ENCODE measurements at regions not wholly inside any gene's neighbourhood (a gene's known extent, or its start where the extent isn't known, plus 50 kb on each side); places are given as distances from the start of the nearest gene placed in this dataset.

DNA sequence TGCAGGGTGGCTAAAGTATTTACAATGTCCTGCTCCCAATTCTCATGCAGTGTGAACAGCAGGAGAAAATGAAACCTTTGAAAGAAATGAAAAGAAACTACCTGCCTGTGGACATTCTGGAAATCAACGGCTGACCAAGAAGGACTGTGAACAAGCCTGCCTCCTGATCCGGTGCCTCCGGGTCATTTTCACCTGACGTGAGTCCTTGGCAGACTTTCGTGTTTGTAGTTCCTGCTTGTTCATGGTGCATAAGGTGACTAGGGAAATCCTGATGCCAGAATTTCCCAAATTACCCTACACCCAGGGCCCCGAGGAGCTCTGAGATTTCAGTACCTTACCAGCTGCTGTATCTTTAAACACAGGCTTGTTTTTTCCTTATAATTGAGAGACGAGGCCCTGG lies 317.5 kb downstream of the TLE1 start:
- Histone ChIP-seq H3K36me3 (ENCODE audit: control insufficient read depth, insufficient read depth, low read length) (no peaks in the 10 kb centered on the region), H3K4me3 (ENCODE audit: low read depth, low read length) (no peak overlapping the region), H3K9ac (ENCODE audit: low read depth, low read length) (no peak overlapping the region), H3K4me1 (ENCODE audit: control insufficient read depth, insufficient read depth, low read length) (peaks cover 2% of the 10 kb centered on the region), H3K27me3 (ENCODE audit: control insufficient read depth, insufficient read depth, low read length) (no peaks in the 10 kb centered on the region), H3K9me3 (ENCODE audit: control insufficient read depth, insufficient read depth, low read length) (no peaks in the 10 kb centered on the region)

DNA sequence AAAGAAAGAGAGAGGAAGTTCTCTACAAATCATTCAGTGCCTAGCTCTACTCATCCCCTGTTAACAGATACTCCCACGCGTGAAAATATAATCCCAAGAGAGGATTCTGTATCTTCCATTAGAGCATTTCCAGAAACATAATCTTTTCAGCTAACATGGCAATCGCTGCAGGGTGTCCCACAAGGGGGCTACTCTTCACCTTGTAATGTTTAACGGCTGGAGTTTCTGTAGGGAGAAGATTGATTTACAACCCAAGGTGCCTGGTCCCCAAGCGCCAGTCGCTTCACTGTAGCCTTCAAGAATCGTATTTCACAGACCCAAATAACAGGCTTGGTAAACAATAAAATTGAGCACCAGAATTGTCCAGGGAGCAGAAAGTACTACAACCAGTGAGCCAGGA lies 318.7 kb downstream of the TLE1 start:
- no peak overlapping the region for H3K4me3 ChIP-seq (ENCODE audit: low read depth, low read length)
- no peaks in the 10 kb centered on the region for H3K36me3 ChIP-seq (ENCODE audit: control insufficient read depth, insufficient read depth, low read length)
- H3K9me3 ChIP-seq (ENCODE audit: control insufficient read depth, insufficient read depth, low read length), result no peaks in the 10 kb centered on the region
- H3K27me3 ChIP-seq (ENCODE audit: control insufficient read depth, insufficient read depth, low read length), result no peaks in the 10 kb centered on the region
- H3K4me1 ChIP-seq (ENCODE audit: control insufficient read depth, insufficient read depth, low read length), result peaks cover 2% of the 10 kb centered on the region
- H3K9ac ChIP-seq (ENCODE audit: low read depth, low read length), result no peak overlapping the region

DNA sequence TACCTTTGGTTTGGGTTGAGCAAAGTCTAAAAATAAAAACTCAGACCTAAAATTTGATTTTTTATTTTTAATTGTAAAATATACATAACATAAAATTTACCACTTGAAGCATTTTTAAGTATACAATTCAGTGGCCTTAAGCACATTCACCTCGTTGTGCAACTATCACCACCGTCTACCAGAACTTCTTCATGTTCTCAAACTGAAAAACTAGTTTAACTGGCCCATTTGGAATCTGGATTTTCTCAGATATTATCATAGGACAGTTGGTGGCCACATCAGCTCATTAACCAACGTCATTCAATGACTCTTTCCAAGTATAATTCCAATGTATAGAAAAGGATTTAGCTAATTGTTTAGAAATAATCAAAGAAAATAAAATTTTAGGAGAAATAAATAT lies 319.3 kb downstream of the TLE1 start:
- no peaks in the 10 kb centered on the region for H3K27me3 ChIP-seq (ENCODE audit: control insufficient read depth, insufficient read depth, low read length)
- peaks cover 2% of the 10 kb centered on the region for H3K4me1 ChIP-seq (ENCODE audit: control insufficient read depth, insufficient read depth, low read length)
- no peaks in the 10 kb centered on the region for H3K36me3 ChIP-seq (ENCODE audit: control insufficient read depth, insufficient read depth, low read length)
- no peaks in the 10 kb centered on the region for H3K9me3 ChIP-seq (ENCODE audit: control insufficient read depth, insufficient read depth, low read length)
- no peak overlapping the region for H3K9ac ChIP-seq (ENCODE audit: low read depth, low read length)
- no peak overlapping the region for H3K4me3 ChIP-seq (ENCODE audit: low read depth, low read length)

DNA sequence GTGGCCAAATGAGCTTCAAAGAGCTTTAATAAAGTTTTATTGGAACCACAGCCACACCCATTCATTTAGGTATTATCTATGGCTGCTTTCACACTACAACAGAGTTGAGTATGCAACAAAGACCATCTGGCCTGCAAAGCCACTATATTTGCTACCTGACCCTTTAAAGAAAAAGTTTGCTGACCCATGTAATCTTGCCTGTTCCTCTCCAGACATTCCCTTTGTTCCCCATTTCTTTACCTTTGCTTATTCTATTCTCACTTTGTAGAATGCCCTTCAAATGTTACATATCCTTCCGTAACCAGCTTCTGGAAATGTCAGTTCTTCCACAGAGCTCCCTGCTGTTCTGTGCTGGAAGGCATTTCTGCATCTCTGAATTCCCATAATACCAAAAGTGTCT lies 320.2 kb downstream of the TLE1 start:
- Histone ChIP-seq H3K9me3 (ENCODE audit: control insufficient read depth, insufficient read depth, low read length) (no peaks in the 10 kb centered on the region), H3K4me1 (ENCODE audit: control insufficient read depth, insufficient read depth, low read length) (peaks cover 2% of the 10 kb centered on the region), H3K36me3 (ENCODE audit: control insufficient read depth, insufficient read depth, low read length) (no peaks in the 10 kb centered on the region), H3K27me3 (ENCODE audit: control insufficient read depth, insufficient read depth, low read length) (no peaks in the 10 kb centered on the region), H3K9ac (ENCODE audit: low read depth, low read length) (no peak overlapping the region), H3K4me3 (ENCODE audit: low read depth, low read length) (no peak overlapping the region)

DNA sequence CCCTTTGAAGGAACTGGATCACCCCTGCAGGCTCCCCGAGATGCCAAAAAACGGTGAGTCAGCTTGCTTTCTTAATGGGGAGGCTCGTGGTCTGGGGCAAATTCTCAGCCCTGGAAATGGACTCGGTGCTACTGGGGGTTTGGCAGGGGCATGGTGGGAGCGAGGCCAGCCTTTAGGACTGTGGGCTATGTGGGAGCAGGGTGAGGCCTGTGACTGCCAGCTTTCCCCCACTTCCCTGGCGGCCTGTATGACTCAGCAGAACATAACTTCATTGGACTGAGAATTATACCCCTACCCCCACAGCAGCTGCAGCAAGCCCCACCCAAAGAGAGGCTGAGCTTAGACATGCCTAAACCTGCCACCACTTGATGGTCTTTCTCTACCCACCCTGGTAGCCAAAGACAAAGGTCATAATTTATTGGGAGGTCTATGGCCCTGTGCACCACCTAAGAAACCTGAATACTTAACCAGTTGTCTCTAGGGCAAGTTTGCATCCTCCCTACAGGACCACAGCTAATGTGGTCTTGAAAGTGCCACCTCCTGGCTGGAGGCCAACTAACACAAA lies 325.3 kb downstream of the TLE1 start:
- no peaks in the 10 kb centered on the region for H3K36me3 ChIP-seq (ENCODE audit: control insufficient read depth, insufficient read depth, low read length)
- no peak overlapping the region for H3K4me3 ChIP-seq (ENCODE audit: low read depth, low read length)
- no peak overlapping the region for H3K9ac ChIP-seq (ENCODE audit: low read depth, low read length)
- no peaks in the 10 kb centered on the region for H3K27me3 ChIP-seq (ENCODE audit: control insufficient read depth, insufficient read depth, low read length)
- no peaks in the 10 kb centered on the region for H3K4me1 ChIP-seq (ENCODE audit: control insufficient read depth, insufficient read depth, low read length)
- H3K9me3 ChIP-seq (ENCODE audit: control insufficient read depth, insufficient read depth, low read length), result no peaks in the 10 kb centered on the region

DNA sequence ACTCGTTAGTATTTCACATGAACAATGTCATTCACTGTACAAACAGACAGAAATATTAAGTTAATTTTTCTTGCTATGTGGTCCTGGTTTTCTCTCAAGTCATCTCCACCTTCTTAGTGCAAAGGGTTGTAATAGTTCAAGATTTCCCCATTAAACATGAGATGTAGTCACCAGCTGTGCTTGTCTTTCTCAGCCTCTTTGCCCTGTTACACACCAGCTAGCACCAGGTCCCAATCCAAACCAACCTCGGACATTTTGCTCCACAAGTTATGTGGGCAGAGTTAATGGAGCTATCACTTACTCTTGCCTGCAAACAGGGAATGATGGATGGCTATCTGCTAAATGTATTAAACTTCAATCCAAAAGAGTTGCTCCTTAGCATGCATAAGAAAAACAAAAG lies 328.1 kb downstream of the TLE1 start:
- no peak overlapping the region for H3K9ac ChIP-seq (ENCODE audit: low read depth, low read length)
- H3K4me1 ChIP-seq (ENCODE audit: control insufficient read depth, insufficient read depth, low read length), result no peaks in the 10 kb centered on the region

DNA sequence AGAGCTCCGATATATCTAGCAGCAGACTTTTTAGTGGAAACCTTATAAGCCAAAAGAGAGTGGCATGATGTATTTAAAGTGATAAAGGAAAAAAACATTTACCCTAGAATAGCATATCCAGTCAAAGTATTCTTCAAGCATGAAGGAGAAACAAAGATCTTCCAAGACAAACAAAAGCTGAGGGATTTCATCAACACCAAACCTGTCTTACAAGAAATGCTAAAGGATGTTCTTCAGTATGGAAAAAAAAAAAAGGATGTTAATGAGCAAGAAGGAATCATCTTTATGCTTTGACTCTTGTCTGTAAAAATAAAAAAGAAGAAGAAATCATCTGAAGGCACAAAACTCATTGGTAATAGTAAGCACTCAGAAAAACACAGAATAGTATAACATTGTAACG lies 338.2 kb downstream of the TLE1 start:
- Histone ChIP-seq H3K4me1 (ENCODE audit: control insufficient read depth, insufficient read depth, low read length) (peaks cover 4% of the 10 kb centered on the region), H3K27me3 (ENCODE audit: control insufficient read depth, insufficient read depth, low read length) (no peaks in the 10 kb centered on the region), H3K36me3 (ENCODE audit: control insufficient read depth, insufficient read depth, low read length) (no peaks in the 10 kb centered on the region), H3K4me3 (ENCODE audit: low read depth, low read length) (no peak overlapping the region), H3K9me3 (ENCODE audit: control insufficient read depth, insufficient read depth, low read length) (no peaks in the 10 kb centered on the region), H3K9ac (ENCODE audit: low read depth, low read length) (no peak overlapping the region)

More for the DNA sequence above, 328.1 kb downstream of the TLE1 start:
- no peaks in the 10 kb centered on the region for H3K36me3 ChIP-seq (ENCODE audit: control insufficient read depth, insufficient read depth, low read length)
- no peaks in the 10 kb centered on the region for H3K9me3 ChIP-seq (ENCODE audit: control insufficient read depth, insufficient read depth, low read length)
- no peak overlapping the region for H3K4me3 ChIP-seq (ENCODE audit: low read depth, low read length)
- H3K27me3 ChIP-seq (ENCODE audit: control insufficient read depth, insufficient read depth, low read length), result no peaks in the 10 kb centered on the region

DNA sequence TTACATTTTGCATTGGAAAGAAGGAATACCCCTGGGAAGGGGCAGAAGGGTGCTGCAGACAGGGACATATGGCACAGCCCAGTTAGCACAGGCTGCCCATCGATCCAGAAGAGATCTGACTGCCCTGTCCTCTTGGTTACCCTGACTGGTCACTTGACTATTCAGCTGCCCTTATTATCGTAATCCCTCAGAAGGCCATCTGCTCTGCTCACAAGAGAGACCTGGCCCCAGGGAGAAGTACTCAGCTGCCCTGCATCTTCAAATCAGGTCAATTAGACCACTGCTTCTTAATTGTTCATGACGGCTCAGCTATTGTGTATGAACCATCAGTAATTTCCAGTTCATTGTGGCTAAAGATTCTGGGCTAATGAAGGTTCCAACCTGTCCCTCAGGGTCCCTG lies 345.0 kb downstream of the TLE1 start:
- Histone ChIP-seq H3K4me1 (ENCODE audit: control insufficient read depth, insufficient read depth, low read length) (peaks cover 4% of the 10 kb centered on the region), H3K4me3 (ENCODE audit: low read depth, low read length) (no peak overlapping the region), H3K9ac (ENCODE audit: low read depth, low read length) (no peak overlapping the region), H3K9me3 (ENCODE audit: control insufficient read depth, insufficient read depth, low read length) (no peaks in the 10 kb centered on the region), H3K27me3 (ENCODE audit: control insufficient read depth, insufficient read depth, low read length) (no peaks in the 10 kb centered on the region), H3K36me3 (ENCODE audit: control insufficient read depth, insufficient read depth, low read length) (no peaks in the 10 kb centered on the region)

DNA sequence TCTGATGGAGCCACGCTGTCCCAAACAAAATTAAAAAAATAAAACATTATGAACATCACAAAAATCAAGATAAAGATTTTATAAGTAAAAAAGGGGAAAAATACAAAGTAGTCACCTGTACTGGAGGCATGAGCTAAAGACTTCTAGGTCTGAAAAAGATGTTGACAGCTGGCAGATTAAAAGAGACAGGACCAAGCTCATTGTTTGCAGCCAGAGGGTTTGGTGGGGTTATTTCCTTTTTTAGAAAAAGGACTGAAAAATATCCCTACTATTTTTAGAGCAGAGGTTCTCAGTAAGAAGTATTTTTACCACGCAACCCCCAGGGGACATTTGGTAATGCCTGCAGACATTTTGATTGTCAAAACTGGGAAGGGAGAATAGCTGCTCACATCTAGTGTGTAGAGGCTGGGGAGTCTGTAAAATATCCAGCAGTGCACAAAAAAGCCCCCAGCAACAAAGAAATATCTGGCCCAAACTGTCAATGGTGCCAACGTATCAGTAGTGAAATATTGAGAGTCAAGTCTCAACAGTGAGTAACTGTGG lies 353.4 kb downstream of the TLE1 start:
- no peaks in the 10 kb centered on the region for H3K4me1 ChIP-seq (ENCODE audit: control insufficient read depth, insufficient read depth, low read length)
- H3K9ac ChIP-seq (ENCODE audit: low read depth, low read length), result no peak overlapping the region
- no peaks in the 10 kb centered on the region for H3K27me3 ChIP-seq (ENCODE audit: control insufficient read depth, insufficient read depth, low read length)
- H3K36me3 ChIP-seq (ENCODE audit: control insufficient read depth, insufficient read depth, low read length), result no peaks in the 10 kb centered on the region
- no peaks in the 10 kb centered on the region for H3K9me3 ChIP-seq (ENCODE audit: control insufficient read depth, insufficient read depth, low read length)
- H3K4me3 ChIP-seq (ENCODE audit: low read depth, low read length), result no peak overlapping the region

DNA sequence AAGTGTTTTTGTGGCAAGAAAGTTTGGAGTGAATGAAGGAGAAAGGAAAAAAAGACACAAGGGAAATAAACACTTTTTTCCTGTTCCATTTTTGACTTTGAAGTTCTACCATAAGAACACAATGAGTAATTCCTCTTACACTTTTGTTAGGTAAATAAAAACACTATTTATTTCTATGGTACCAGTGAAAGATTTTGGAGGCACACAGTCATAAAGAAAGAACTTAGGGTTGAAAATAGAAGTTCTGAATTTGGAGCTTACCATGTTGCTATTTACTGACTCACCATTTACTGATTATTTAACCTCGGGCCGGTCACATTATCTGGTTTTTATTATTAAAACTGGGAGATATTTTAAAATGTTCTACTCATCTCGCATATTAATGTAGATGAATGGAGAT lies 367.8 kb downstream of the TLE1 start:
- Histone ChIP-seq H3K4me1 (ENCODE audit: control insufficient read depth, insufficient read depth, low read length) (no peaks in the 10 kb centered on the region), H3K27me3 (ENCODE audit: control insufficient read depth, insufficient read depth, low read length) (no peaks in the 10 kb centered on the region)

DNA sequence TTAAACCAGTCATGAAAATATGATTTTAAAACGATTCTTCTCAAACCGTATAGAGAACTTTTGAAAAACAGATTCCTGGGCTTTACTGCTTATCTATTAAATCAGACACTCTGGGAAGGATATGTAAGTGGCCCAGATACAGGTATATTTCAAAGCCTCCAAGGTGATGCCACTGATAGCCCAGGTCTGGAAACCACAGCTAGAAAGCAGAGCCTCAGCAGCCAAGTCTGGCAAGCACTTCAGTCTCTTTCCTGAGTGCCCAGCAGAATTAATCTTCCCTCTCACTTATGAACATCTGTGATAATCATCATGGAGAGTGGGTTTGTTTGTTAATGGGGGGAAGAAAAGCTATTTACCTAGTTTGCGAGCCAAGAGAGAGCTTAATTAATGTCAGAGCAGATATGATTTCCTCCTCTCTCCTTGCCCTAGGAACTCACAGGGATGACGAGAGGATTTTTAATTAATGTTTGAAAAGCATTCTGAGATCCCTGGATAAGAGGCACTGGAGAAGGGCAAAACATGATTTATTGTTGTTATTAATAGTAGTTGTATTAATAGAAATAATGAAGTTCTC lies 368.4 kb downstream of the TLE1 start:
- H3K9me3 ChIP-seq (ENCODE audit: control insufficient read depth, insufficient read depth, low read length), result no peaks in the 10 kb centered on the region
- no peak overlapping the region for H3K4me3 ChIP-seq (ENCODE audit: low read depth, low read length)
- H3K27me3 ChIP-seq (ENCODE audit: control insufficient read depth, insufficient read depth, low read length), result no peaks in the 10 kb centered on the region
- no peaks in the 10 kb centered on the region for H3K36me3 ChIP-seq (ENCODE audit: control insufficient read depth, insufficient read depth, low read length)
- no peaks in the 10 kb centered on the region for H3K4me1 ChIP-seq (ENCODE audit: control insufficient read depth, insufficient read depth, low read length)
- no peak overlapping the region for H3K9ac ChIP-seq (ENCODE audit: low read depth, low read length)

More for the DNA sequence above, 367.8 kb downstream of the TLE1 start:
- no peak overlapping the region for H3K4me3 ChIP-seq (ENCODE audit: low read depth, low read length)
- H3K9ac ChIP-seq (ENCODE audit: low read depth, low read length), result no peak overlapping the region
- no peaks in the 10 kb centered on the region for H3K36me3 ChIP-seq (ENCODE audit: control insufficient read depth, insufficient read depth, low read length)
- H3K9me3 ChIP-seq (ENCODE audit: control insufficient read depth, insufficient read depth, low read length), result no peaks in the 10 kb centered on the region

DNA sequence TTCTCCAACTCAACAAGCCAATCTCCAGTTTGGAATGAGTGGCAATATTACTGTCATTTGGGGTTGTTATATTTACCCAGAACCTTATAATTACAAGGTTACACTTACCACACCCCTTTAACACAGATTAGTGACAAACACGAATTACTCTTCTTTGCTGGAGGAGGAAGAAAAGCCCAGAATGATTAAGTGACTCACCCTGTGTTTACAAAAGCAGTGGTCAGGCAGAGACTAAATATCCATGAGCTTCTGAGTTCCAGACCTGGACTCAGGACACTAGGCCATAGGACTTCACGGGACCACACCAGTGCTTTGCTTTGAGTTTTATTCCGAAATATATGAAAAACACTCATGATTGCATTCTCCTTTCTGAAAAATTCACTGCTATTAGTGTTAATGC lies 370.8 kb downstream of the TLE1 start:
- Histone ChIP-seq H3K4me1 (ENCODE audit: control insufficient read depth, insufficient read depth, low read length) (no peaks in the 10 kb centered on the region), H3K36me3 (ENCODE audit: control insufficient read depth, insufficient read depth, low read length) (no peaks in the 10 kb centered on the region), H3K27me3 (ENCODE audit: control insufficient read depth, insufficient read depth, low read length) (no peaks in the 10 kb centered on the region), H3K4me3 (ENCODE audit: low read depth, low read length) (no peak overlapping the region), H3K9ac (ENCODE audit: low read depth, low read length) (no peak overlapping the region), H3K9me3 (ENCODE audit: control insufficient read depth, insufficient read depth, low read length) (peaks cover 3% of the 10 kb centered on the region)

Measured in iPS-15b (cell line).